Right lobe of liver (tissue), 4 donors: ENCODE measurements at regions not wholly inside any gene's neighbourhood (a gene's known extent, or its start where the extent isn't known, plus 50 kb on each side); places are given as distances from the start of the nearest gene placed in this dataset.
"Not testable (repeated sequence)": the region's sequence is repeated elsewhere in the genome, so short reads cannot be mapped to it uniquely, and the experiment has no call there.

Experiments
- CTCF ChIP-seq, 4 donors: fragments of 200-600 bp in 3 of 4; fragments of 450-650 bp in 1 of 4; IDR thresholded peaks; one replicate each; pipeline versions ENCODE4 v1.5.1 to v1.8.0; 2016 to 2022; ENCODE audit warnings: antibody characterized with exemption in 4 of 4, mild to moderate bottlenecking in 2 of 4
- POLR2A ChIP-seq: fragments of 450-650 bp; IDR thresholded peaks from one replicate; pipeline ENCODE4 v1.6.1; 2017; ENCODE audit warnings: antibody characterized with exemption, mild to moderate bottlenecking
- donor health status: DM: no; HTN: no; CAD: no.
- donor health status: DM: no; HTN: no; CAD: no.
- donor health status: DM: no; HTN: yes; CAD: no.

GRCh38 chr14:27847480-27847879 is 919.1 kb upstream of the FOXG1 start:
- not testable (repeated sequence) for TF ChIP-seq CTCF (IDR thresholded peaks at IDR 0.05); POLR2A
